ENCODE measurements at regions not wholly inside any gene's neighbourhood (a gene's known extent, or its start where the extent isn't known, plus 50 kb on each side); places are given as distances from the start of the nearest gene placed in this dataset.

DNA sequence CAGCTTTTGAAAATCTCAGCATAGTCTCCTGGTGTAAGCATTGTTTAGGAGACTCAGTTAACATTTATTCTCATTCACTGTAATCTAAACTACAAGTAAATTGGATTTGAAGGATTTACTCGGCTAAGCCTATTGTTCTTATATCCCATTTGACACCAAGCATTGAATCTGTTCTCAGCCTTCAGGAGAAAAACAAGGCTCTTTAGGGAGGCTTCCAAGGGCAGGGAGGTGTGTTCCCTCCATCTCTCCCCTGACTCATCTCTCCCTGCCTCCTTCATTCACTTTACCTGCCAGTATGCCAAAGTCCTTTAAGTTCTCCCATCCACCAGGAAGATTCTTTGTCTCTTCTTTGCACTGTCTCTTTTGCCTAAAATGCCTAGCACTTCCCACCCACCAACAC lies 347.8 kb downstream of the MFSD1 start:
- no peaks in the 10 kb centered on the region for H3K4me1 Mint-ChIP-seq
- no peak overlapping the region for H3K27ac Mint-ChIP-seq
- no peak for ATAC-seq
- no peak overlapping the region for H3K4me3 Mint-ChIP-seq
- no peaks in the 10 kb centered on the region for H3K9me3 ChIP-seq (ENCODE audit: control insufficient read depth, insufficient read depth, low read length)
- H3K27me3 Mint-ChIP-seq (ENCODE audit: low read depth in 2 of 2), result no peaks in the 10 kb centered on the region
- no peaks in the 10 kb centered on the region for H3K36me3 ChIP-seq (ENCODE audit: control insufficient read depth, insufficient read depth, low read length)
- no peak for DNase-seq
- intact Hi-C loops (cut with micrococcal nuclease), result no loop called here
- H3K27me3 ChIP-seq (ENCODE audit: control insufficient read depth, insufficient read depth, low read length), result no peaks in the 10 kb centered on the region
- peaks cover 0 to 4% of the 10 kb centered on the region in 2 donors for H3K9me3 Mint-ChIP-seq
- no peak overlapping the region for H3K4me3 ChIP-seq (ENCODE audit: low read length)
- TF ChIP-seq, protein P1, sequence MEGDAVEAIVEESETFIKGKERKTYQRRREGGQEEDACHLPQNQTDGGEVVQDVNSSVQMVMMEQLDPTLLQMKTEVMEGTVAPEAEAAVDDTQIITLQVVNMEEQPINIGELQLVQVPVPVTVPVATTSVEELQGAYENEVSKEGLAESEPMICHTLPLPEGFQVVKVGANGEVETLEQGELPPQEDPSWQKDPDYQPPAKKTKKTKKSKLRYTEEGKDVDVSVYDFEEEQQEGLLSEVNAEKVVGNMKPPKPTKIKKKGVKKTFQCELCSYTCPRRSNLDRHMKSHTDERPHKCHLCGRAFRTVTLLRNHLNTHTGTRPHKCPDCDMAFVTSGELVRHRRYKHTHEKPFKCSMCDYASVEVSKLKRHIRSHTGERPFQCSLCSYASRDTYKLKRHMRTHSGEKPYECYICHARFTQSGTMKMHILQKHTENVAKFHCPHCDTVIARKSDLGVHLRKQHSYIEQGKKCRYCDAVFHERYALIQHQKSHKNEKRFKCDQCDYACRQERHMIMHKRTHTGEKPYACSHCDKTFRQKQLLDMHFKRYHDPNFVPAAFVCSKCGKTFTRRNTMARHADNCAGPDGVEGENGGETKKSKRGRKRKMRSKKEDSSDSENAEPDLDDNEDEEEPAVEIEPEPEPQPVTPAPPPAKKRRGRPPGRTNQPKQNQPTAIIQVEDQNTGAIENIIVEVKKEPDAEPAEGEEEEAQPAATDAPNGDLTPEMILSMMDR (IDR thresholded peaks at IDR 0.05), result no peak
- H3K4me1 ChIP-seq (ENCODE audit: control insufficient read depth, insufficient read depth, low read length), result no peaks in the 10 kb centered on the region
- H3K27ac ChIP-seq (ENCODE audit: low read length), result no peak overlapping the region
- WGBS (ENCODE audit: insufficient coverage), result 100% methylated on average over 1 of the region's 1 CpG
- no peaks in the 10 kb centered on the region for H3K36me3 Mint-ChIP-seq

DNA sequence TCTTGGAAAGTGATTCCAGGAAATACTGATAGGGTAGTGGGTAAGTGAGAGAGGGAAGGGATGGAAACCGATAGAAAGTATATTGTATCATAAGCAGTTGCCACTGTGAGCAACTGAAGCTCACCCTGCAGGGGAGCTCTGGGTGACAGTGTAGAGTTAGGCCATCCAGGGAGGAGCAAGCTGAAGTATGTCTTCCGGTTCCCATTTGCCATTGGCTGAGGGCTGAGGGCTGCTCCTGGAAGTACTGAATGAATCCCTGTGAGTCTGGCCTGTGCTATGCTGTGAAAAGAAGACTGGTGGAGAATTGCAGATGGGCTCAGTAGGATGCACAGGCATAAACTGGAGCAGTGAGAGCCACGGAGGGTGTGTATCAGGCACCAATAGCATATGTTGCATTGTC lies 348.3 kb downstream of the MFSD1 start:
- intact Hi-C loops (cut with micrococcal nuclease), result no loop called here
- H3K36me3 ChIP-seq (ENCODE audit: control insufficient read depth, insufficient read depth, low read length), result no peaks in the 10 kb centered on the region
- H3K27ac Mint-ChIP-seq, result no peak overlapping the region
- H3K9me3 Mint-ChIP-seq, result peaks cover 0 to 4% of the 10 kb centered on the region in 2 donors
- H3K4me1 ChIP-seq (ENCODE audit: control insufficient read depth, insufficient read depth, low read length), result no peaks in the 10 kb centered on the region
- no peak overlapping the region for H3K4me3 Mint-ChIP-seq
- no peaks in the 10 kb centered on the region for H3K36me3 Mint-ChIP-seq
- WGBS (ENCODE audit: insufficient coverage), result 82% methylated on average over 2 of the region's 3 CpGs
- H3K4me1 Mint-ChIP-seq, result no peaks in the 10 kb centered on the region
- no peaks in the 10 kb centered on the region for H3K27me3 Mint-ChIP-seq (ENCODE audit: low read depth in 2 of 2)
- H3K4me3 ChIP-seq (ENCODE audit: low read length), result no peak overlapping the region
- no peaks in the 10 kb centered on the region for H3K27me3 ChIP-seq (ENCODE audit: control insufficient read depth, insufficient read depth, low read length)
- TF ChIP-seq, protein P1 (IDR thresholded peaks at IDR 0.05), result no peak
- DNase-seq, result no peak
- no peaks in the 10 kb centered on the region for H3K9me3 ChIP-seq (ENCODE audit: control insufficient read depth, insufficient read depth, low read length)
- ATAC-seq, result no peak
- no peak overlapping the region for H3K27ac ChIP-seq (ENCODE audit: low read length)

DNA sequence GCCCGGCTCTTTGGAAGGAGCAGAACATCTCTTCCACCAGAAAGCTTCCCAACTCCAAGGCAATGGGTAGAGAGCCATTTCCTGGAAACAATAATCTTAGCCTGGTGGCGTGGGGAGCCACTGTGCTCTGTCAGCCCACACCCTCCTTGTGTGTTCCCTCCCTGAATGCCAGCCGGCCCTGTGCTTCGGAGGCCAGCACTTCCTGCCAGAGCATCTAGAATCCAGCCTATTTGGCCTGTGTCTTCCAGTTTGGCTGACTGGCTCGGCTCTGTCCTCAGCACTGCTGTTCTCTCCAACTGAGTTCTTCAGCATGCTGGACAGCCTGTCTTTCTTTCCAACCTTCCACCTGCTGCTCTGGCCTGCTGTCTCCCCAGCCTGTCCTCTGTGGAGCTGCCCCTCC lies 349.3 kb downstream of the MFSD1 start:
- ATAC-seq (no peak), DNase-seq (no peak)
- no peak overlapping the region for H3K4me3 Mint-ChIP-seq
- Histone ChIP-seq H3K4me1 (ENCODE audit: control insufficient read depth, insufficient read depth, low read length) (no peaks in the 10 kb centered on the region), H3K4me3 (ENCODE audit: low read length) (no peak overlapping the region), H3K36me3 (ENCODE audit: control insufficient read depth, insufficient read depth, low read length) (no peaks in the 10 kb centered on the region), H3K27ac (ENCODE audit: low read length) (no peak overlapping the region), H3K27me3 (ENCODE audit: control insufficient read depth, insufficient read depth, low read length) (no peaks in the 10 kb centered on the region), H3K9me3 (ENCODE audit: control insufficient read depth, insufficient read depth, low read length) (no peaks in the 10 kb centered on the region)
- intact Hi-C loops (cut with micrococcal nuclease), result no loop called here
- H3K4me1 Mint-ChIP-seq, result no peaks in the 10 kb centered on the region
- no peak overlapping the region for H3K27ac Mint-ChIP-seq
- TF ChIP-seq, protein P1 (IDR thresholded peaks at IDR 0.05), result no peak
- peaks cover 0 to 2% of the 10 kb centered on the region in 2 donors for H3K9me3 Mint-ChIP-seq
- WGBS (ENCODE audit: insufficient coverage), result 53% methylated on average over 5 of the region's 5 CpGs
- no peaks in the 10 kb centered on the region for H3K27me3 Mint-ChIP-seq (ENCODE audit: low read depth in 2 of 2)
- H3K36me3 Mint-ChIP-seq, result no peaks in the 10 kb centered on the region

DNA sequence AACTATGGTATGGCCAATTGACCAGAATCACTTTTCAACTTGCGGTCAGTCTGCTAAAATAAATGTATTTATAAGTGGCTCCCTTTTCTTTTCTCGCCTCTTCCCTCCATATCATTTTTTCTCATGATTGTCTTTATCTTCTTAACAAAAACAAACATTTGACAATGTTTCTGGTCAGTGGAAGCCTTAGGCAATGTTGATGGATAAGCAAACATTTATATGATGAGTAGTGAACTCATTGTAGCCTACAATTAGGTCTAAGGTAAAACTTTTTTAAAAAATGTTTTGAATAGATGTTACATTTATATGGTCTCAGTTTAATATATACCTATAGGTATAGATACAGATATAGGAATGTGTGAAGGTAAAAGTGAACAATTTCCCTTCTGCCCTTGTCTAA lies 355.4 kb downstream of the MFSD1 start:
- H3K4me3 ChIP-seq (ENCODE audit: low read length), result no peak overlapping the region
- no peaks in the 10 kb centered on the region for H3K36me3 ChIP-seq (ENCODE audit: control insufficient read depth, insufficient read depth, low read length)
- peaks cover 4 to 5% of the 10 kb centered on the region in 2 donors for H3K9me3 Mint-ChIP-seq
- no peaks in the 10 kb centered on the region for H3K9me3 ChIP-seq (ENCODE audit: control insufficient read depth, insufficient read depth, low read length)
- no peak overlapping the region for H3K4me3 Mint-ChIP-seq
- no peaks in the 10 kb centered on the region for H3K4me1 ChIP-seq (ENCODE audit: control insufficient read depth, insufficient read depth, low read length)
- no peaks in the 10 kb centered on the region for H3K27me3 ChIP-seq (ENCODE audit: control insufficient read depth, insufficient read depth, low read length)
- H3K36me3 Mint-ChIP-seq, result no peaks in the 10 kb centered on the region
- TF ChIP-seq, protein P1 (IDR thresholded peaks at IDR 0.05), result no peak
- no peak for ATAC-seq
- no peak overlapping the region for H3K27ac ChIP-seq (ENCODE audit: low read length)
- H3K27ac Mint-ChIP-seq, result no peak overlapping the region
- no CpG with 5 or more reads among the region's 2 CpGs for WGBS (ENCODE audit: insufficient coverage)
- DNase-seq, result no peak
- H3K27me3 Mint-ChIP-seq (ENCODE audit: low read depth in 2 of 2), result no peaks in the 10 kb centered on the region
- no peaks in the 10 kb centered on the region for H3K4me1 Mint-ChIP-seq
- intact Hi-C loops (cut with micrococcal nuclease), result no loop called here

Measured in natural killer cell (primary cell).